ENCODE measurements at regions not wholly inside any gene's neighbourhood (a gene's known extent, or its start where the extent isn't known, plus 50 kb on each side); places are given as distances from the start of the nearest gene placed in this dataset.

GRCh38 chr13:34879851-34880250, 62.2 kb upstream of the NBEA start:
- no peaks in the 10 kb centered on the region for H4K20me1 ChIP-seq (ENCODE audit: insufficient read depth)
- no peaks in the 10 kb centered on the region for H3K27me3 ChIP-seq (ENCODE audit: insufficient read depth, low read depth)
- no peak for DNase-seq
- no peaks in the 10 kb centered on the region for H3K4me1 ChIP-seq (replicated peaks; ENCODE audit: insufficient read depth)
- no peak overlapping the region for H3K4me2 ChIP-seq
- H3K36me3 ChIP-seq (ENCODE audit: low read depth) = no peaks in the 10 kb centered on the region
- no peak overlapping the region for H3K27ac ChIP-seq
- CTCF ChIA-PET = no interaction called here
- TF ChIP-seq EZH2 (IDR thresholded peaks at IDR 0.05; ENCODE audit: low read depth) = no peak
- TF ChIP-seq CTCF (conservative IDR thresholded peaks at IDR 0.05) = no peak
- POLR2A ChIA-PET (ENCODE audit: unreplicated experiment) = no interaction called here
- intact Hi-C loops (cut with micrococcal nuclease; ENCODE audit: unreplicated experiment) = no loop called here
- no TSS peak for BruUV-seq (replicated peaks)
- H3K79me2 ChIP-seq (ENCODE audit: low read depth) = no peaks in the 10 kb centered on the region
- no peak overlapping the region for H3K4me3 ChIP-seq
- no peak overlapping the region for H2AFZ ChIP-seq
- no peaks in the 10 kb centered on the region for H3F3A ChIP-seq (ENCODE audit: insufficient read depth, low read depth)
- H3K9me3 ChIP-seq (ENCODE audit: insufficient read depth, low read depth) = no peaks in the 10 kb centered on the region
- H3K9me2 ChIP-seq (ENCODE audit: insufficient read depth) = no peaks in the 10 kb centered on the region

GRCh38 chr13:34881494-34881893, 60.6 kb upstream of the NBEA start:
- Histone ChIP-seq H4K20me1 (ENCODE audit: insufficient read depth) (no peaks in the 10 kb centered on the region), H3K79me2 (ENCODE audit: low read depth) (no peaks in the 10 kb centered on the region), H3K4me3 (no peak overlapping the region), H3K4me1 (replicated peaks; ENCODE audit: insufficient read depth) (peaks cover 5% of the 10 kb centered on the region), H3K27ac (no peak overlapping the region), H3K4me2 (no peak overlapping the region), H3K9me3 (ENCODE audit: insufficient read depth, low read depth) (no peaks in the 10 kb centered on the region), H3F3A (ENCODE audit: insufficient read depth, low read depth) (peaks cover 2% of the 10 kb centered on the region; the same call in 1 of the 2 replicates), H3K36me3 (ENCODE audit: low read depth) (no peaks in the 10 kb centered on the region), H3K27me3 (ENCODE audit: insufficient read depth, low read depth) (no peaks in the 10 kb centered on the region), H2AFZ (no peak overlapping the region), H3K9me2 (ENCODE audit: insufficient read depth) (no peaks in the 10 kb centered on the region)
- TF ChIP-seq CTCF (conservative IDR thresholded peaks at IDR 0.05) = no peak
- intact Hi-C loops (cut with micrococcal nuclease; ENCODE audit: unreplicated experiment) = no loop called here
- DNase-seq = no peak
- CTCF ChIA-PET = no interaction called here
- POLR2A ChIA-PET (ENCODE audit: unreplicated experiment) = no interaction called here
- no TSS peak for BruUV-seq (replicated peaks)

GRCh38 chr13:34883396-34883795, 58.7 kb upstream of the NBEA start:
- TF ChIP-seq CTCF (conservative IDR thresholded peaks at IDR 0.05) (no peak), EZH2 (IDR thresholded peaks at IDR 0.05; ENCODE audit: low read depth) (no peak)
- Histone ChIP-seq H3F3A (ENCODE audit: insufficient read depth, low read depth) (peaks cover 5% of the 10 kb centered on the region; the same call in 1 of the 2 replicates), H3K9me2 (ENCODE audit: insufficient read depth) (no peaks in the 10 kb centered on the region), H4K20me1 (ENCODE audit: insufficient read depth) (no peaks in the 10 kb centered on the region), H3K27me3 (ENCODE audit: insufficient read depth, low read depth) (no peaks in the 10 kb centered on the region), H3K27ac (no peak overlapping the region), H2AFZ (no peak overlapping the region), H3K4me1 (replicated peaks; ENCODE audit: insufficient read depth) (peaks cover 16% of the 10 kb centered on the region), H3K4me3 (no peak overlapping the region), H3K9me3 (ENCODE audit: insufficient read depth, low read depth) (0 out of 2 replicates have a peak, but pooled peaks cover 3% of the 10 kb centered on the region), H3K36me3 (ENCODE audit: low read depth) (no peaks in the 10 kb centered on the region), H3K4me2 (no peak overlapping the region), H3K79me2 (ENCODE audit: low read depth) (no peaks in the 10 kb centered on the region)
- POLR2A ChIA-PET (ENCODE audit: unreplicated experiment) = no interaction called here
- DNase-seq = no peak
- BruUV-seq (replicated peaks) = no TSS peak
- CTCF ChIA-PET = no interaction called here
- intact Hi-C loops (cut with micrococcal nuclease; ENCODE audit: unreplicated experiment) = no loop called here
